Thoracic aorta (tissue), 2 donors: ENCODE measurements at regions not wholly inside any gene's neighbourhood (a gene's known extent, or its start where the extent isn't known, plus 50 kb on each side); places are given as distances from the start of the nearest gene placed in this dataset.

Experiments used
- ATAC-seq: fragments of 150-250 bp; one replicate; pipeline ENCODE4 v1.8.0; 2017; ENCODE audit warnings: low read depth; ENCODE audit not compliant: insufficient number of reproducible peaks, low FRiP score
- DNase-seq: peaks from one replicate; pipeline ENCODE4 v3.0.0-alpha.2; 2020; ENCODE audit warnings: low spot score
- H3K27ac ChIP-seq, 2 donors: fragments of 200-600 bp; sonication (generic); 1 replicate in 1 of 2; 2 replicates in 1 of 2; pipeline ENCODE4 v1.5.1; 2016; ENCODE audit warnings: mild to moderate bottlenecking in 2 of 2, moderate library complexity in 2 of 2
- H3K27me3 ChIP-seq: fragments of 200-600 bp; sonication (generic); replicated peaks from 2 replicates; pipeline ENCODE4 v1.6.0; 2016; ENCODE audit warnings: mild to moderate bottlenecking; ENCODE audit not compliant: insufficient read depth
- H3K36me3 ChIP-seq: fragments of 200-600 bp; sonication (generic); one replicate; pipeline ENCODE4 v1.5.1; 2016
- H3K4me1 ChIP-seq, 2 donors: fragments of 200-600 bp; sonication (generic); 1 replicate in 1 of 2; 2 replicates in 1 of 2; pipeline versions ENCODE4 v1.5.1 to v1.6.0; 2016; ENCODE audit warnings: low read depth in 2 of 2, mild to moderate bottlenecking in 1 of 2; ENCODE audit not compliant: control insufficient read depth in 1 of 2
- H3K4me3 ChIP-seq: fragments of 200-600 bp; sonication (generic); 2 replicates; pipeline ENCODE4 v1.5.1; 2016; ENCODE audit warnings: mild to moderate bottlenecking
- H3K9me3 ChIP-seq: fragments of 200-600 bp; sonication (generic); 2 replicates; pipeline ENCODE4 v1.5.1; 2016
- CTCF ChIP-seq: fragments of 200-600 bp; sonication (generic); IDR thresholded peaks from one replicate; pipeline ENCODE4 v1.5.1; 2019; ENCODE audit warnings: antibody characterized with exemption

GRCh38 chr18:73456643-73457042, 588.9 kb upstream of the NETO1 start:
- Histone ChIP-seq H3K9me3 (no peaks in the 10 kb centered on the region), H3K4me1 (no peaks in the 10 kb centered on the region), H3K27ac (no peak overlapping the region), H3K4me3 (no peak overlapping the region), H3K36me3 (no peaks in the 10 kb centered on the region), H3K27me3 (no peaks in the 10 kb centered on the region)
- no peak for TF ChIP-seq CTCF
- DNase-seq (no peak), ATAC-seq (no peak)

- no peak for TF ChIP-seq CTCF
- ATAC-seq (no peak), DNase-seq (no peak)
- Histone ChIP-seq H3K9me3 (no peaks in the 10 kb centered on the region), H3K36me3 (no peaks in the 10 kb centered on the region), H3K27me3 (no peaks in the 10 kb centered on the region), H3K4me1 (no peaks in the 10 kb centered on the region), H3K27ac (no peak overlapping the region), H3K4me3 (no peak overlapping the region)
These were observed 585.1 kb upstream of the NETO1 start for GRCh38 chr18:73452866-73453265.

GRCh38 chr18:73446502-73446901, 578.7 kb upstream of the NETO1 start:
- H3K4me3 ChIP-seq = no peak overlapping the region
- no peaks in the 10 kb centered on the region for H3K27me3 ChIP-seq
- H3K4me1 ChIP-seq = no peaks in the 10 kb centered on the region
- H3K36me3 ChIP-seq = no peaks in the 10 kb centered on the region
- no peak for DNase-seq
- no peak for ATAC-seq
- no peak for TF ChIP-seq CTCF
- H3K9me3 ChIP-seq = no peaks in the 10 kb centered on the region
- H3K27ac ChIP-seq = no peak overlapping the region

GRCh38 chr18:73431620-73432019, 563.8 kb upstream of the NETO1 start:
- no peak for DNase-seq
- no peaks in the 10 kb centered on the region for H3K27me3 ChIP-seq
- H3K4me3 ChIP-seq = no peak overlapping the region
- H3K36me3 ChIP-seq = no peaks in the 10 kb centered on the region
- H3K9me3 ChIP-seq = no peaks in the 10 kb centered on the region
- no peak for TF ChIP-seq CTCF
- no peak for ATAC-seq
- H3K27ac ChIP-seq = no peak overlapping the region
- H3K4me1 ChIP-seq = no peaks in the 10 kb centered on the region

- Histone ChIP-seq H3K4me1 (no peaks in the 10 kb centered on the region), H3K27me3 (no peaks in the 10 kb centered on the region), H3K36me3 (no peaks in the 10 kb centered on the region), H3K27ac (no peak overlapping the region), H3K4me3 (no peak overlapping the region), H3K9me3 (no peaks in the 10 kb centered on the region)
- no peak for TF ChIP-seq CTCF
- DNase-seq (no peak), ATAC-seq (no peak)
These were observed 553.2 kb upstream of the NETO1 start for GRCh38 chr18:73421010-73421409.
